Astrocyte of the spinal cord (primary cell): ENCODE measurements at regions not wholly inside any gene's neighbourhood (a gene's known extent, or its start where the extent isn't known, plus 50 kb on each side); places are given as distances from the start of the nearest gene placed in this dataset.
A peak's percentile ranks its signal among the peaks of the same experiment; 100 is the strongest.

Source experiments
- DNase-seq: peaks from one replicate; pipeline ENCODE4 v3.0.0; 2011; ENCODE audit warnings: low read depth, low spot score
- H3K4me3 ChIP-seq: 2 replicates; pipeline ENCODE4 v1.5.1; 2011; ENCODE audit warnings: low read depth, mild to moderate bottlenecking, low read length, moderate library complexity
- CTCF ChIP-seq: IDR thresholded peaks from 2 replicates; pipeline ENCODE4 v1.5.1; 2012; ENCODE audit warnings: low read depth, mild to moderate bottlenecking, low read length, inconsistent platforms
- in situ Hi-C: cut with HindIII; loops from 2 replicates; pipeline ENCODE4 v1.10.0; 2017; ENCODE audit warnings: low sequenced_read_pairs

- peak; percentile 2 for DNase-seq
- no peak for TF ChIP-seq CTCF
- H3K4me3 ChIP-seq, result no peak overlapping the region
- in situ Hi-C loops, result no loop called here
Observed at GRCh38 chr13:74450964-74451363, 316.8 kb upstream of the KLF12 start.

- in situ Hi-C loops, result no loop called here
- no peak for DNase-seq
- no peak overlapping the region for H3K4me3 ChIP-seq
- TF ChIP-seq CTCF, result no peak
Observed at GRCh38 chr13:74450525-74450845, 316.3 kb upstream of the KLF12 start.

- H3K4me3 ChIP-seq, result no peak overlapping the region
Observed at GRCh38 chr13:74449811-74450524, 315.8 kb upstream of the KLF12 start.

GRCh38 chr13:74444864-74445479 lies 310.8 kb upstream of the KLF12 start:
- no peak for TF ChIP-seq CTCF
- in situ Hi-C loops, result no loop called here
- H3K4me3 ChIP-seq, result no peak overlapping the region
- DNase-seq, result peak; percentile 15

More at GRCh38 chr13:74449811-74450524, 315.8 kb upstream of the KLF12 start:
- in situ Hi-C loops, result no loop called here
- no peak for TF ChIP-seq CTCF
- no peak for DNase-seq

GRCh38 chr13:74444161-74444571 lies 310.0 kb upstream of the KLF12 start:
- no peak overlapping the region for H3K4me3 ChIP-seq
- DNase-seq, result peak; percentile 33
- no peak for TF ChIP-seq CTCF
- in situ Hi-C loops, result no loop called here

GRCh38 chr13:74443631-74444030 lies 309.4 kb upstream of the KLF12 start:
- peak; percentile 89 for DNase-seq
- TF ChIP-seq CTCF, result no peak
- in situ Hi-C loops, result no loop called here
- no peak overlapping the region for H3K4me3 ChIP-seq
